Esophagus muscularis mucosa (tissue), 4 donors: ENCODE measurements at regions not wholly inside any gene's neighbourhood (a gene's known extent, or its start where the extent isn't known, plus 50 kb on each side); places are given as distances from the start of the nearest gene placed in this dataset.

ENCODE experiments used
- EP300 ChIP-seq: sonication (generic); formaldehyde crosslinking; IDR thresholded peaks from one replicate; pipeline ENCODE4 v1.6.1; 2017; ENCODE audit warnings: antibody characterized with exemption
- POLR2A ChIP-seq: fragments of 450-650 bp; IDR thresholded peaks from one replicate; pipeline ENCODE4 v1.6.1; 2017; ENCODE audit warnings: antibody characterized with exemption, moderate library complexity, mild to moderate bottlenecking, low read depth
- TF ChIP-seq, protein P1 (sequence below), 3 experiments: fragments of 200-600 bp in 2 of 3; fragments of 450-650 bp in 1 of 3; sonication (generic) in 2 of 3; IDR thresholded peaks; one replicate each; pipeline ENCODE4 v1.5.1; 2017 to 2019; ENCODE audit warnings: antibody characterized with exemption in 3 of 3, mild to moderate bottlenecking in 2 of 3, moderate library complexity in 1 of 3

- TF ChIP-seq, protein P1, sequence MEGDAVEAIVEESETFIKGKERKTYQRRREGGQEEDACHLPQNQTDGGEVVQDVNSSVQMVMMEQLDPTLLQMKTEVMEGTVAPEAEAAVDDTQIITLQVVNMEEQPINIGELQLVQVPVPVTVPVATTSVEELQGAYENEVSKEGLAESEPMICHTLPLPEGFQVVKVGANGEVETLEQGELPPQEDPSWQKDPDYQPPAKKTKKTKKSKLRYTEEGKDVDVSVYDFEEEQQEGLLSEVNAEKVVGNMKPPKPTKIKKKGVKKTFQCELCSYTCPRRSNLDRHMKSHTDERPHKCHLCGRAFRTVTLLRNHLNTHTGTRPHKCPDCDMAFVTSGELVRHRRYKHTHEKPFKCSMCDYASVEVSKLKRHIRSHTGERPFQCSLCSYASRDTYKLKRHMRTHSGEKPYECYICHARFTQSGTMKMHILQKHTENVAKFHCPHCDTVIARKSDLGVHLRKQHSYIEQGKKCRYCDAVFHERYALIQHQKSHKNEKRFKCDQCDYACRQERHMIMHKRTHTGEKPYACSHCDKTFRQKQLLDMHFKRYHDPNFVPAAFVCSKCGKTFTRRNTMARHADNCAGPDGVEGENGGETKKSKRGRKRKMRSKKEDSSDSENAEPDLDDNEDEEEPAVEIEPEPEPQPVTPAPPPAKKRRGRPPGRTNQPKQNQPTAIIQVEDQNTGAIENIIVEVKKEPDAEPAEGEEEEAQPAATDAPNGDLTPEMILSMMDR (IDR thresholded peaks at IDR 0.05): no peak
- TF ChIP-seq POLR2A (no peak), EP300 (no peak)
Measured at GRCh38 chr15:96075895-96076294, 254.6 kb upstream of the NR2F2 start.
